GM12873 (cell line): ENCODE measurements at regions not wholly inside any gene's neighbourhood (a gene's known extent, or its start where the extent isn't known, plus 50 kb on each side); places are given as distances from the start of the nearest gene placed in this dataset.

Experiments used
- TF ChIP-seq, protein P1 (sequence below): IDR thresholded peaks from 2 replicates; pipeline ENCODE4 v1.5.1; 2012; ENCODE audit warnings: low read depth, mild to moderate bottlenecking, moderate library complexity, low read length, control low read depth; ENCODE audit not compliant: insufficient read depth; ENCODE audit errors: missing control alignments

DNA sequence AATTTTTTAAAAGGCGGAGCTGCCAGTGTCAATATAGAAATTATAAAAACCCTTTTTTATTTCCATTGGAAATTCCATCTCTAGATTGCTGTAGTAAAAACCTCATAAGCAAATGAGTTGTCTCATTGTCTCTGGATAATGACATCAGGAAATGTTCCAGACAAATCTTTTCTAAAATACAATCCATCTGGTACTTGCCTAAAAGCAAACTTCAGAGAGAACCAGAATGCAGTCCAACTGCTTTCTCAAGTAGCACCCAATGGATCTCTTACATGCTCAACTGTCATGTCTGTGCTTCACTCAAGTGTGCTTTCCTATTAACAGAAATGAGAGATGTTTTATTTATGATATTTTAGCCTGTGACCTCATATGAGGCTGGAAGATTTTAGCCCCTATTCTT is 399.6 kb upstream of the NDST3 start:
- TF ChIP-seq, protein P1, sequence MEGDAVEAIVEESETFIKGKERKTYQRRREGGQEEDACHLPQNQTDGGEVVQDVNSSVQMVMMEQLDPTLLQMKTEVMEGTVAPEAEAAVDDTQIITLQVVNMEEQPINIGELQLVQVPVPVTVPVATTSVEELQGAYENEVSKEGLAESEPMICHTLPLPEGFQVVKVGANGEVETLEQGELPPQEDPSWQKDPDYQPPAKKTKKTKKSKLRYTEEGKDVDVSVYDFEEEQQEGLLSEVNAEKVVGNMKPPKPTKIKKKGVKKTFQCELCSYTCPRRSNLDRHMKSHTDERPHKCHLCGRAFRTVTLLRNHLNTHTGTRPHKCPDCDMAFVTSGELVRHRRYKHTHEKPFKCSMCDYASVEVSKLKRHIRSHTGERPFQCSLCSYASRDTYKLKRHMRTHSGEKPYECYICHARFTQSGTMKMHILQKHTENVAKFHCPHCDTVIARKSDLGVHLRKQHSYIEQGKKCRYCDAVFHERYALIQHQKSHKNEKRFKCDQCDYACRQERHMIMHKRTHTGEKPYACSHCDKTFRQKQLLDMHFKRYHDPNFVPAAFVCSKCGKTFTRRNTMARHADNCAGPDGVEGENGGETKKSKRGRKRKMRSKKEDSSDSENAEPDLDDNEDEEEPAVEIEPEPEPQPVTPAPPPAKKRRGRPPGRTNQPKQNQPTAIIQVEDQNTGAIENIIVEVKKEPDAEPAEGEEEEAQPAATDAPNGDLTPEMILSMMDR, result no peak

DNA sequence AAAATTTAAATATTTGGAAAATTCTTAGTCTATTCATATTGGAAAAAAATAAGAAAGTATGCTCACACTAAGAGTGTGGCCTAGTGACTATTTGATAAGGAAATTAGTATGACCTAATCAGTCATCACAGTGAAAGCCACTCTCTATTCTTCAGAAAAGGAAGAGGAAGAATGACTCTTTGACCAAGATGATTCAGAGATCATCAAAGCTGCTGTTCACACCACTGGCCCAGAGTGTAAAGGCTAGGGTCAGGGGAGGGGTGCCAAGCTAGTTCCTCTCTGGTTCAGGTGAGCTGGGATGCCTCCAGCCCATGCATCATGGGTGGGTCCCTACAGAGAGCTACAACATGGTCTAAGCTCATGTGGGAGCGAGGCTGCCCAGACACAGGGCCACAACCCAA is 396.9 kb upstream of the NDST3 start:
- TF ChIP-seq, protein P1, result no peak

DNA sequence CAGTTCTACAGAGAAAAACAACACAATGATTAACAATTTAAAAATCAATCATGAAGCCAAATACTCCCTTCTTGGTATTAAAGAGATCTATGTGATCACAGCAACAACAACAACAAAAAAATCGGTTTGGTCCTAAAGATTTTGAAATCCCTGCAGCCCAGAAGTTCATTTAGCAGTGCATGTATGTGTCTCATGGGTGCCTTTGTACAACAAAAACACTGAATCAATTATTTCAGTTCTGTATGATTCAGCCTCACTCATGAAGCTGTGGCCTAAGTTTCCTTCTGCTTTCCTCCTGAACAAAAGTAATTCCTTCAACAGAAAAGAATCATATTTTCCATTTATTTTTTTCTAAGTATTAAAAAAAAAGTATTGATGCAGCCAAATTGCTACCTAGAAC is 393.4 kb upstream of the NDST3 start:
- TF ChIP-seq, protein P1, result no peak

DNA sequence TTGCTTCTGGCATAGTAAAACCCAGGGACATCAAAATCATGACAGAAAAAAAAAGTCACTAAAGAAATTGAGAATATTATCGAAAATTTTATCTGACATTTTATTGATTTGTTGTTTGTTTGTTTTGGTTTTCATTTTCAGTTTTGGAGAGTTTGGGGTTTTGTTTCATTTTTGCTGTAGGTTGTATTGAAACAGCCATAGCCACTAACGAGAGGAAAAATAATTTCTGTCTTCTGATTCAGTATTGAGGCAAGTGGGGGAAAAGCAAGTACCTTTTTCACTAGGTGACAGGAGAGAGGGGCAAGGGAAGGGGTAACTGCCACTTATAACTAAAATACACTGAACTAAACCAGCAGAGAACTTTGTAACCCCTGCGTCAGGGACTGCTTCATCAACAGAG is 392.8 kb upstream of the NDST3 start:
- TF ChIP-seq, protein P1, result no peak

DNA sequence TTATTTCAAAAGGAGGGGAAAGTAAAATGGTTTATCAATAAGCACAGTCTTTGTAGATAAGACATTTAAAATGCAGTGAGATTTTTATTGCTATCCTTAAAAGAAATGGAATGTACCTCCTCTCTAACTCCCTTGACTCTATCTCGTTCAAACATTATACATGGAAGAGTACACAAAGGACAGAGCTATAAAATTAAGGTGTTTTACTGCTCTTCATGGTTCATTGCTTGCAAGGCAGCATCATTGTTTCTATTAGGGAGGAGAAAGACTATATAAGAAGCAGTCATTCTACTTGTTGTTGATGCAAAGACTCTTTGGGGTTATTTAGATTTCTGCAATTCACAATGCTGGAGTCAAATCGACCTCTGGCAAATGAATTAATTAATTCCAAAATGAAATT is 380.2 kb upstream of the NDST3 start:
- TF ChIP-seq, protein P1, result no peak

DNA sequence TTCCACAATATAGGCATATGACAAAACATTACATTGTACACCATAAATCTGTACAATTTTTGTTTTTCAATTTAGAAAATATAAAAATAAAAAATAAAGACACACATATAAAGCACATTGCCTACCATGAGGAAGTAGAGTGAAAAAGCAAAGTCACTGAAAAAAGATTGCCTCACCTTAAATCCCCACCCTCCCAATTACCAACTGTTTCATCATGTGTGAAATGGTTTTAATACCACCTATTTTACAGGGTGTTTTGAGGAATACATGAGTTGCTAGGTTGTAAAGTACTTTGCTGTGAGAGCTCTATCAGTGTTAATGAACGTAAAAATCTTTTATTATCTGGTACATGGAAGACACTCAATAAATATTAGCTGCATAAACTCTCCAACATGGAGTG is 373.6 kb upstream of the NDST3 start:
- TF ChIP-seq, protein P1, result no peak

DNA sequence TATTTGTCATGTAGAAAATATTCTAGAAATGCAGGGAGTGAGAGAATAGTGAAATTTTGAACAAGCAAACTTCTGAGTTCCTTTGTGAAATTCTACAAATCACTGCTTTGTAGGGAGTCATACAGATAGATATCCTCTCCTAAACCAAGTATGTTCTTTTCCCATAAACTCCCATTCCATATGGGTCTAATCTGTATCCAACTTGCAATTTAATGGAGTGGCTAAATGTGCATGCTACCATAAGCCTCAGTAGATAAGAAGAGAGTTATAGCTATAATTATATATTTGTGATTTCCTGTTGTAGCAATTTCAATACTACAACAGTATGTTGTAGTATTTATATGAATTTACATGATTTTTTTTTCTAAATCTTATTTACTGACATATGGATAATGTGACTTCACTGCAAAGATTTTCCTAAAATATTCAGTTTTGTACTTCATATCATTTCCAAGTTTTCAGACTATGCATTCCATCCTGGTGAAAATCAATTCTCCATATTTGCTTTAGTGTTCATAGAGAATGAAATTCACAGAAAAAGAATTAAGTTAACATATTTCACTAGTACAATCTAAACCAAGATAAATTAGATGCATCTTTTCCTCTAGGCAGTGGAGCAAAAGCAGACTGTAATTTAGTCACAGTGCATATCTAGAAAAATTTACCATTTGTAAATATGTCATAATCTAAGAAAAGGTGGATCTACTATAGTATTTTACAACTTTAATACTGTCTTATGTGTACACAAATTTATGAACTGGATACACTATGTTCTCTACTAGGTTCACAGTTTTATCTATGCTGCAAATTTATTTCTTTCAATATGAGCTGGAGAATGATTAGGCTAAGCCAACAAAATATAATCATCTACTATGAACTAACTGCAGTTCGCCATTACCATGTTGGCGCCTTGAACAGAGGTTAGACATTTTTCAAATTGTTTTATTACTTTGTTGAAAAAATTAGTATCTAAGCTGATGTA is 372.9 kb upstream of the NDST3 start:
- TF ChIP-seq, protein P1, result no peak
